Heart left ventricle (tissue), 13 donors: ENCODE measurements at regions not wholly inside any gene's neighbourhood (a gene's known extent, or its start where the extent isn't known, plus 50 kb on each side); places are given as distances from the start of the nearest gene placed in this dataset.

ENCODE experiments used
- CTCF ChIP-seq, 12 donors: fragments of 200-600 bp; sonication (generic) in 4 of 12; IDR thresholded peaks; one replicate each; pipeline versions ENCODE4 v1.5.0 to v1.8.0; 2018 to 2022; ENCODE audit warnings: antibody characterized with exemption in 12 of 12, mild to moderate bottlenecking in 5 of 12
- POLR2A ChIP-seq, 2 donors: fragments of 450-650 bp; IDR thresholded peaks; one replicate each; pipeline ENCODE4 v1.6.1; 2017; ENCODE audit warnings: antibody characterized with exemption in 2 of 2, mild to moderate bottlenecking in 2 of 2, moderate library complexity in 2 of 2
- donor health status: ischemic (EF 13 %, LVEDD 7.1; RV severe dilation, severe dysfunction).
- donor health status: DM: no; HTN: yes; CAD: no.
- donor health status: DM: no; HTN: no; CAD: no.
- donor health status: ischemic (EF 25% LVEDD 6.9; RV normal size, moderate dysfunction).
- donor health status: ischemic (EF 25% LVEDD 5.7; RV mildly dilated, moderate dysfunction).
- donor health status: ischemic (EF 35%, LVEDD 5.7; RV mildly dilated, moderate dysfunction).
- donor health status: nonischemic (EF 11% LVEDD 7.7; RV severe dilation, severe dysfunction).
- donor health status: DM: yes; HTN: yes; CAD: no.
- donor health status: PGD.
- donor health status: ischemic (EF 29% LVEDD 5.4; RV normal size, mild dysfunction).
- donor health status: nonischemic (EF 23%, LVEDD 6.1; RV moderate dilation, normal function).

GRCh38 chrX:13200398-13200797 lies 119.5 kb downstream of the ATXN3L start:
- no peak for TF ChIP-seq POLR2A (IDR thresholded peaks at IDR 0.05)
- TF ChIP-seq CTCF (IDR thresholded peaks at IDR 0.05): no peak
